ENCODE measurements at regions not wholly inside any gene's neighbourhood (a gene's known extent, or its start where the extent isn't known, plus 50 kb on each side); places are given as distances from the start of the nearest gene placed in this dataset.
"Not testable (repeated sequence)": the region's sequence is repeated elsewhere in the genome, so short reads cannot be mapped to it uniquely, and the experiment has no call there.

- DNase-seq, result not testable (repeated sequence)
Measured at GRCh38 chr4:4048227-4048626, 178.5 kb downstream of the OTOP1 start.

- not testable (repeated sequence) for DNase-seq
Measured at GRCh38 chr4:4050781-4051180, 175.9 kb downstream of the OTOP1 start.

- DNase-seq, result not testable (repeated sequence)
Measured at GRCh38 chr4:4052933-4053332, 173.8 kb downstream of the OTOP1 start.

GRCh38 chr4:4057226-4057625 lies 169.5 kb downstream of the OTOP1 start:
- DNase-seq, result not testable (repeated sequence)

GRCh38 chr4:4084171-4084570 lies 142.6 kb downstream of the OTOP1 start:
- DNase-seq, result not testable (repeated sequence)

- not testable (repeated sequence) for DNase-seq
Measured at GRCh38 chr4:4089716-4090419, 136.9 kb downstream of the OTOP1 start.

- DNase-seq, result not testable (repeated sequence)
Measured at GRCh38 chr4:4090720-4091119, 136.0 kb downstream of the OTOP1 start.

- not testable (repeated sequence) for DNase-seq
Measured at GRCh38 chr4:4092159-4092558, 134.6 kb downstream of the OTOP1 start.

GRCh38 chr4:4099610-4100009 lies 127.1 kb downstream of the OTOP1 start:
- DNase-seq, result not testable (repeated sequence)

GRCh38 chr4:4106923-4107322 lies 119.8 kb downstream of the OTOP1 start:
- DNase-seq, result not testable (repeated sequence)

- DNase-seq, result not testable (repeated sequence)
Measured at GRCh38 chr4:4107411-4108107, 119.2 kb downstream of the OTOP1 start.

- DNase-seq, result not testable (repeated sequence)
Measured at GRCh38 chr4:4115381-4115780, 111.3 kb downstream of the OTOP1 start.

- not testable (repeated sequence) for DNase-seq
Measured at GRCh38 chr4:4116901-4117300, 109.8 kb downstream of the OTOP1 start.

GRCh38 chr4:4134368-4134767 lies 92.4 kb downstream of the OTOP1 start:
- DNase-seq, result not testable (repeated sequence)

- not testable (repeated sequence) for DNase-seq
Measured at GRCh38 chr4:4136621-4137020, 90.1 kb downstream of the OTOP1 start.
